Hindlimb muscle (tissue), 1 donor: ENCODE measurements at regions not wholly inside any gene's neighbourhood (a gene's known extent, or its start where the extent isn't known, plus 50 kb on each side); places are given as distances from the start of the nearest gene placed in this dataset.
A peak's percentile ranks its signal among the peaks of the same experiment; 100 is the strongest.
"Not testable (repeated sequence)": the region's sequence is repeated elsewhere in the genome, so short reads cannot be mapped to it uniquely, and the experiment has no call there.

Experiments used
- DNase-seq: peaks from one replicate; pipeline ENCODE4 v3.0.0-alpha.2; 2013

DNA sequence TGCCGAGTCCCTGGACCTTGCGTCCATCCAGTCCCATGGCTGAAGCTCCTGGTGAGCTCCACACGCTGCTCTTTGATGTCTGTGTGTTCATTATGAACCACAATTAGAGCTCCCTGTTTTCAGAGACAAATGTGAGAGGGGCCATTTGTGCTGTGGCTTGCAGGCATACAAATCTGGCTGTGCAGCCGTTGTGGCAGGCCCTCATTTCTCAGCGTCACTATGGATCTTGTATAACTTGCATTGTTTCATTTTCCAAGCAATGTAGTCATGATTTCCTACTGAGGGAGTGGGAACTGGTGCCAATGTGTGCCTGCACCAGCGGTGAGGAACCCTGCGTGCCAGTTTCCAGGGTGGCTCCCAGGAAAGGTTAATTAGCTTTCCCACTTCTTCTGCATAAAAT lies 542.6 kb downstream of the TMEM114 start:
- DNase-seq = no peak

DNA sequence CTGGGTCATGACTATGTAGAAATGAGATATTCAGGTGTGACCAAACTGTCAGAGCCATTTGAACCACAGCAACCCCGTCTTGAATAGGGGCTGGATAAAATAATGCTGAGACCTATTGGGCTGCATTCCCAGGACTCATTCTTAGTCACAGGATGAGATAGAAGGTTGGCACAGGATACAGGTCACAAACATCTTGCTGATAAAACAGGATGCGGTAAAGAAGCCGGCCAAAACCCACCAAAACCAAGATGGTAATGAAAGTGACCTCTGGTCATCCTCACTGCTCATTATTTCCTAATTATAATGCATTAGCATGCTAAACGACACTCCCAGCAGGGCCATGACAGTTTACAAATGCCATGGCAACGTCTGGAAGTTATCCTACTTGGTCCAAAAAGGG lies 545.5 kb downstream of the TMEM114 start:
- no peak for DNase-seq

DNA sequence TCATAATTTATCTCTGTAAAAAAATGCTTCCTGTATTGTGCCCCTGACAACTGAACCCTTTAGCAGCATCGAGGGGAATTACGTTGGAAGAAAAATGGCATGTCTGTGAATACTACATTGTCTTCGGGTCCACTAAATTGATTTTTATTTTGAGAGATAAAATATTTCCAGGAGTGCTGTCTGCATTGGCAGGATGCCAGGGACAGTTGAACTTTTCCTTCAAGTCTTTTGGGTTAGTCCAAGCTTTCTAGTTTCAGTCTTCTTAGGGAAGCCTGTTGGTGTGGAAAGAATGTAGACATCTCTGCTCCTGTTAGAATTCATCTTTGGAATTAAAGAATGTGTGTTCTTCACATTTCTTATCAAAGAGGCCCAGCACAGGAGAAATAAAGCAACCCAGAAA lies 557.9 kb downstream of the TMEM114 start:
- DNase-seq = no peak

DNA sequence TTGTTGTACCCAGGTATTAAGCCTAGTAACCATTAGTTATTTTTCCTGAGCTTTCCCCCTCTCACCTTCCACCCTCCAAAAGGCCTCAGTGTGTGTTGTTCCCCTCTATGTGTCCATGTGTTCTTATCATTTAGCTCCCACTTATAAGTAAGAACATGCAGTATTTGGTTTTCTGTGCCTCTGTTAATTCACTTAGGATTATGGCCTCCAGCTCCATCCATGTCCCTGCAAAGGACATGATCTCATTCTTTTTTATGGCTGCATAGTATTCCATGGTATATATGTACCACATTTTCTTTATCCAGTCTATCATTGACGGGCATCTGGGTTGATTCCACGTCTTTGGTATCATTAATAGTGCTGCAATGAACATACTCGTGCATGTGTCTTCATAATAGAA lies 560.3 kb downstream of the TMEM114 start:
- not testable (repeated sequence) for DNase-seq

DNA sequence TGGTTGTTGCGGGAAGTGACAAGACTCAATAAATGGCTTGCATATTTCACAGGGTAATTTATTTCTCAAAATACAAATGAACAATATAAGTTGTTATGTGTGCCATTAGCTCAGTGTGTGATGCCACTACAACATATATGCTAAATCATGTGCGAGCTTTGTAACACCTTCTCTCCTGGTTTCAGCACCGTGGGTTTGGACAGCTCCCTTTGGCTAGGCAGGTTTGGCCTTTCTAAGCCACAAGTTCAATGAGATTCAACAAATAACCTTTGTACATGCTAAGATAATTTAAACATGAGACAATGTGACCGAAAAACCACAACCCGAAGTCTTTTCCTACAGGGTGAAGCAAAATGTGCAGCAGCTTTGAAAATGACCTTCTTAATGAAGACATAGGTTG lies 563.9 kb downstream of the TMEM114 start:
- DNase-seq = peak; percentile 22

DNA sequence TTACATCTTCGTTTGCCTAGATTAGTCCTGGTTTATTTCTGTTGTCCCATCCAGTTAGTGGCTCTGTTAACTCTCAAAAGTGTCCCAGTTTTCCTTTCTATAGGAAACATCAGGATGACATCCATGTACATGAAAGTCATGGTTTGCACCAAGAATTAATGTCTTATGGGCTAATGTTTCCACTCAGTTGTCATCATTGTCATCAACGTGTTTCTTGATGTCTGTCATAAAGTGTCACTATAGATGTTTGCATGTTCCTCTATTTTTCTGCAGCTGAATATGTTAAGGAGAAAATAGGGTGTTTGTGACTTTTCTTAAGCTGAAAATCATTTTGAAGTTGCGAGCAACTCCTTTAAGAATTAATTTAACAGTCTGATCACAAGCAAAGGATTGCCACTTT lies 567.0 kb downstream of the TMEM114 start:
- no peak for DNase-seq

DNA sequence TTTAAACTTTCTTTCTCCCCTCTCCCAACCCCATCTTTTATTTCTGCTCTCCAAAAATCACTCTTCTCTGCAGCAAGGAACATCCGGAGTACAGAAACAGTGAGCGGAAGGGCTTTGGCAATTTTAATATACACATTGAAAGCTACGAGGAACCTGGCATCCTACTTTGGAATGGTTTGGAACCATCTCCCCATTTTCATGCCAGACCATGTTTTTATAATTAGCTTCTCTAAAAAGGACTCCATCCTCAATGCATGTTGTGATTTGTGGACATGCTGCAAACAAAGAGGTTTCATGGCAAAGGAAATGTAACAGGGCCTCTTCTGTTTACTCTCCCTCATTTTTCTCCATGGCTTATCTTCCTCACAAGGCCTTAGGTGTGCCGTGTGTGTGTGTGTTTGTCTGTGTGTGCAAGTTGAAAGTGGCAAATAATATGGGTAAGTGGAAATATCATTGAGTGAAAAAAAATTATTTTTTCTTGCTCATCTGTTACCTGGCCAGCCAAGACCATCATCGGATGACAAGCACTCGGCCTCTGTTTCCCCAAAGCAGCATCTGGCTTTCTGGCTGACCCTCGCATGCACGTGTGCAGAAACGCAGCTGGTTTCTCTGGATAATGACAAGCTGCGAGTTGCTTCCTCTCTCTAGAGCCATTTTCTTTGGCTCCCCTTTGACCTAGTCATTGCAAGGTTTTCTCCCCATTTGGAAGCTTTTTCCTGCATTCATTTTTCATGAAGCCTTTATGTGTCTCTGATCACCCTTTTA lies 585.0 kb downstream of the TMEM114 start:
- DNase-seq = peak; percentile 56

DNA sequence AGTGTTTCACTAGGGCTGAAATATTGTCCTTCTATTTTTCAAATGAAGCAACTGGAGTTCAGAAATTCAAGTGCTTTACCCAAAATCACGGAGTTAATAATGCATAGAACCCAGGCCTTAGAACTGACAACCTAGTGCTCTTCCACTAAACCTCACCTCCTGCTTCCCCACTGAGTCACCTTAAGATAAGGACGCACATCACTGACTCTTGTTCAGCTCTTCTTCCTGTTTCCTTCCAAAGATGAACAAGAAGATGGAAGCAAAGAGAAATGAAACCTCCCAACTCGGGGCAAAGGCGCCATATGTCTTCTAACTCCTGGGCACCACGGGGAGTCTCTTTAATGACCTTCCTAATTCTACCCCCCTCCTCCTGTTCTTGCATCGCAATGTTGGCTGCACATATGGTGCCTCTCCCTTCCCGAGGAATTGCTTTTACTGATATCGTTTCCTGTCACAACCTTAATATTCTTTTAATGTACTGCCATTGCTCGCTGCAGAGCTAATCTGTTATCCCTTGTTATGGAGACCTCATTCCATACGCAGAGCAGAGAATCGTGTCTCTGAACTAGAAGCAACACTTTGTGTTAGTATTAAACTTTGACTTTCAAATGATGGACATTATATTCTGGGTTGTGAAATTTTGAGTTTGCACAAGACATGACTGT lies 591.4 kb downstream of the TMEM114 start:
- DNase-seq = no peak

DNA sequence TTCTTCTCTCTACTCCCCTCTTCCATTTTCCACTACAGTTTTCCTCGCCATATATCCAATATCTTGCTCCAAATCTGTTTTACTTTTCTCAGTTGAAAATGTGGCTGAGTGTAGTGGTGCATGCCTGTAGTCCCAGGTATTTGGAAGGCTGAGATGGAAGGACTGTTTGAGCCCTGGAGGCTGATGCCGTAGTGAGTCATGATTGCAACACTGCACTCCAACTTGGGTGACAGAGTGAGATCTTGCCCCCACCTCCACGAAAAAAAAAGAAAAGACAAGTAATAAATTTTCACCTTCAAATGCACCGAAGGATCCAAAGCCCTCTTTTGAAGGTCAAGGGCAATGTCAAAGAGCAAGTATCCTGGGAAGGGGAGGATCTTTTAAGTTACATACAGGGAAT lies 592.3 kb downstream of the TMEM114 start:
- DNase-seq = no peak

DNA sequence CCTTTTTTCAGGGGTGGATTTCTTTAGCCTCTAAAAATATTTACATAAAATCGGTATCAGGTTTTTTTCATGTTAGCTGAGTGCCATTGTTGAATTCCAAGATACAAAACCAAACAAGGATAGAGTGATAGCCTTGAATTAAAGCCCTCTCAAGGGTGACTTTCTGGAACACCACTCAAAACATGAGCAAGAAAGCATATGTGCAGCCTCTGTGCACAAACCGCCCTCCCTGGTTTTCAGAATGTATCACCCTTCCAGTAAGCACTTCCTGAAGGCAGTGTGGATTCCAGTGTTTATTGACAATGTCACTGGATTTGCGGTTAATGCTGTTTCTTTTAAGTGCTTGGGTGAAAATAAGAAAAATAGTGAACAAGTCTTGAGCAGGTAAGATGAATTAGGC lies 597.7 kb downstream of the TMEM114 start:
- no peak for DNase-seq

DNA sequence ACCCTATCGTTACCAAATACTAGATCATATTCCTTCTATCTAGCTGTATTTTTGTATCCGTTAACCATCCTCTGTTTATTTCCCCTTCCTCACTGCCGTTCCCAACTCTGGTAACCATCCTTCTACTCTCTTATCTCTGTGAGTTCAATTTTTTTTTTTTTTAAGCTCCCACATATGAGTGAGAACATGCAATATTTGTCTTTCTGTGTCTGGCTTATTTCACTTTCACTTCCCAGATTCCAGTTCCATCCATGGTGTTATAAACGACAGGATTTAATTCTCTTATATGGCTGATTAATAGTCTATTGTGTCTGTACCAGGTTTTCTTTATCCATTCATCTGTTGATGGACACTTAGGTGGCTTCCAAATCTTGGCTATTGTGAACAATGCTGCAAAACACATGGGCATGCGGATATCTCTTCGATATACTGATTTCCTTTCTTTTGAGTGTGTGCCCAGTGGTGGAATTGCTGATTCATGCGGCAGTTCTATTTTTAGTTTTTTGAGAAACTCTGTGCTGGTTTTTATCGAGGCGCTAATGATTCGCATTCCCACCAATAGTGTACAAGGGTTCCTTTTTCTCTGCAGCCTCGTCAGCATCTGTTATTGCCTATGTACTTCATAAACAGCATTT lies 599.6 kb downstream of the TMEM114 start:
- no peak for DNase-seq

DNA sequence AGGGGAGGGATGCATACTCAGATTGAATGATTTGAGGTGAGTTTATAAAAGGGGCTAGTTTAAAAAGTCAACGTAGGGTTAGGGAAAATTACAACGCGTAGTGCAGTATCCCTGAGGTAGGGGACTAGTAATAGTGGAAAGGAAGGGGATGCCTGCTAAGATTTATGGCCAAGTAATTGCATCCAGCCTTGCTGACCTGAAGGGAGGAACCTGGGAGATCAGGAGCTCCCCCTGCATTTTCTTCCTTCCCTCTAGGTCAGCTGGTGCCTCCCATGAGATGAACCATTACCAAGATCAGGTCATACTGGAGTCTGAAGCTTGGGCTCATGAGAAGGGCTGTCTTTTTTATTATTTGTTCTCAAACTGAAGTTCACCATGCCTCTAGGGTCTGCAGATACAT lies 606.6 kb downstream of the TMEM114 start:
- DNase-seq = no peak

DNA sequence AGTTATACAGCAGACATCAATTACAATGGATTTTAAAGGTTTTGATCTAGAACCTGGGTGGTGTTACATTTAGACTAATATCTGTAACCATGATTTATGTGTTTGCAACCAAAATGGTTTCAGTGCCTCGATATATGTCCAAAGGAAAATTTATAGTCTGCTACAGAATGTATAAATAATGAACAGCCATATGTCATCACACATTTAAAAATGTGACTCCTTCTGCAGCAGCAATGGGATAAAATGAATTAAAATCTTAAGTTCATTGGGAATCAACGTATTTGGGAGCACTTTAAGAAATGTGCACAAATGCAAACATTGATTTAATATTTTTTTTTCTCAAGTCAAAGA lies 610.2 kb downstream of the TMEM114 start:
- no peak for DNase-seq

DNA sequence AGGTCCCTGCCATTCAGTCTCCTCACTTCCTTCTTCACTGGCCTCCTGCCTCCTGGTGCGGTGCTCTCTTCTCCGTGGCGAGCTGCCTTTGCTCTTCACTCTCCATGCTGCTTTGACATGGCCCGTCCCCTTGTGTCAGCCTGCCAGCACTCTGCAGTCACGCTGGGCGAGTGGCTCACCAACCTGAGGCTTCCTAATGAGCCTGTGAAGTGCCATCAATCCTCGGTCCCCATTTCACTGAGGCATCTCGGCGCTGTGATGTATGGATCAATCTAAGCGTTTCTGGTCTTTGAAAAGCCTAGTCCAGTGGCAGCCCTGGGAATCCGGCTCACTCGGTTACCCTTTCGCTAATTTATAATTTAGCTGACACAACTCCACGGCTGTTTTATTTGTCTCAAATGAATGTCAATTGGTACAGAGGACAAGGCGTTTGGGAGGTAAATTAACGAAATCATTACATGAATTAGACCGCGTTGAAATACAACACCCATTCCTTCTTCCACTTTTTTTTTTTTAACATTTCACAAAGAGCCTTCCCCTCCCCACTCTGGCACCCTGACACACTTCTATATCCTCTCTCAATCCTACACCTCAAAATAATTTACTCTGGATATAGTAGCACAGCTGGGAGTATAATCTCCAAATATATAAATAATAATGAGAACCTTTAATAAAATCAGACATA lies 610.7 kb downstream of the TMEM114 start:
- DNase-seq = no peak

DNA sequence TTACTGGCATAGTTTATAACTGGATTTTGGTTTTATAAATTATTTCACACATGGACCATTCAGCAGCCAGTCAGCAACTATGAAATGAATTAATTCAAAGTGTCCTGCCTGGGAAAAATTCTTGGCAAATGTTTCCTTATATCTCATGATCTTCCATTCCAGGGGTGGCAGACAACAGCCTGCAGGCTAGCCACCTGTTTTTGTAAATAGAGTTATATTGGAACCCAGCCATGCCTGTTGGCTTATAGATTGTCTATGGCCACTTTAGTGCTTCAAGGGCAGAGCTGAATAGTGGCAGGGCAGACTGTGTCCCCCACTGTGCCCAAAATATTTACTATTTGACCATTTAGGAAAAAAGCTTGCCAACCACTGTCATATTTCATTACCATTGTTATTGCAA lies 613.7 kb downstream of the TMEM114 start:
- no peak for DNase-seq

DNA sequence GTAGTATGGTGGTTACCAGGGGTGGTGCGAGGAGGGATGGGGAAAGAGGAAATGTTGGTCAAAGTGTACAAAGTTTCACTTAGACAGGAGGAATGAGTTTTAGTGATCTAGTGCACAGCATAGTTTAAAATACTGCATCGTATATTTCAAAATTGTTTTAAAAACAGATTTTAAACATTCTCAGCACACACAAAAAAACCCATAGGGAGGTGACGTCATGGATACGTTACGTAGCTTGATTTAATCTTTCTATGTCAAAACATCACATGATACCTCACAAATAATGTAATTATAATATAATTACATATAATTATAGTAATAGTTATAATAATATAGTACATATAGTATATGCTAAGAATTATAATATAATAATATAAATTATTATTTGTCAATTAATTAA lies 614.2 kb downstream of the TMEM114 start:
- no peak for DNase-seq

DNA sequence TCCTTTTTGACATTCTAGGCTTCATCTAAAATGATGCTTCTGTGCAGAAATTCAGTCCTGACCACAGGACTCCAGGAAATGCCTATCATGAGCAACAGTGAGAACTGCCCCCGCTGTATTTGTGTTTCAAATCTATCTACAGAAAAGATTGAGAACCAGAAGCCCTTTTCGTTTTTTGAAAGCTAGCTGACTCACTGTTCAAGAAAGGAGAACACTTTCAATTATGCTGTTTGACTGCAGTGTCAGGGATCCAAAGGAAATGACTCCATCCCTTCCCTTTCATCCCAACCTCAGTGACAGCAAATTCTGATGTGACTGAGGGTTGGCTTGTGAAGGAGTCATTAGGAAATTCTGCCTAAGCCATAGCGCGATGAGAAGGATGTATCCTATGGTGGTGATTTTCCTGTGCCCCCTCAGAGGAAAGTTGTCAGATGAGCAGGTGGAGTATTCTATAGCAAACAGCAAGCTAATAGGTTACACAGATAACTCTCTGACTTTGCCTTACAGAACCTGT lies 622.3 kb downstream of the TMEM114 start:
- no peak for DNase-seq

DNA sequence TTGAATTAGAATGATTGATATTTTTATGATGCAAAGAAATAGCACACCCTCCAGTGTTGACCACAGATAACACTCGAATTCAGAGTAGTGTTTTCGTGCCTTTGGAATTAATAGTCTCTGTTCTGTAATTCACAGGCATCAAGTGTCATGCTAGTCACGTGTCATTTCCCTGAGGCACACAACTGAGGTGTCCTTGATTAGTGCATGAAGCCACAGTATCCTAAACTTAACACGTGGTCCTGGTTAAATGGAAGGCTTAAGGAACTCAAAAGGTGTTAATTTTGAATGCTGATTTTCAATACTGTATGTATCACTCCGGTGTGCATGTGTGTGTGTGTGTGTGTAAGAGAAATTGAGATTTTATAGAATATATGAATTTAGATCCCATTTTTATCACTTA lies 625.6 kb downstream of the TMEM114 start:
- no peak for DNase-seq

DNA sequence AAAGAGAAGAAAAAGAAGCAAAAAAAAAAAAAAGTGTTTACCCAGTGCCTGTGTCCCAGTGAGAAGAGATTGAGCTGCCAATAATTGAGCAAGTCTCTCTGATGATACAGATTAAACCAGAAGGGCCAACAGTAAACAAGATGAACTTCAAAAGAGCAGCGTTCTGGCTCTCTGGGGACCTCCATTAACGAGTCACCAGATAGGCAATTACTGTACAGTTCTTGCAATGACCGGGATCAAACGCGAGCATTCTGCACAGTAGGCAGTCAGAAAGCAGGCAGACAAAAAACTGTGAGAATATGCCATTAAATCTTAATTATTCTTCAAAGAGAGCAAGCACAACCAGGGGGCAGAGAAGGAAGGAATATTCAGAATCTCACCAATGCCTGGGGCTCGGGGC lies 626.1 kb downstream of the TMEM114 start:
- no peak for DNase-seq

DNA sequence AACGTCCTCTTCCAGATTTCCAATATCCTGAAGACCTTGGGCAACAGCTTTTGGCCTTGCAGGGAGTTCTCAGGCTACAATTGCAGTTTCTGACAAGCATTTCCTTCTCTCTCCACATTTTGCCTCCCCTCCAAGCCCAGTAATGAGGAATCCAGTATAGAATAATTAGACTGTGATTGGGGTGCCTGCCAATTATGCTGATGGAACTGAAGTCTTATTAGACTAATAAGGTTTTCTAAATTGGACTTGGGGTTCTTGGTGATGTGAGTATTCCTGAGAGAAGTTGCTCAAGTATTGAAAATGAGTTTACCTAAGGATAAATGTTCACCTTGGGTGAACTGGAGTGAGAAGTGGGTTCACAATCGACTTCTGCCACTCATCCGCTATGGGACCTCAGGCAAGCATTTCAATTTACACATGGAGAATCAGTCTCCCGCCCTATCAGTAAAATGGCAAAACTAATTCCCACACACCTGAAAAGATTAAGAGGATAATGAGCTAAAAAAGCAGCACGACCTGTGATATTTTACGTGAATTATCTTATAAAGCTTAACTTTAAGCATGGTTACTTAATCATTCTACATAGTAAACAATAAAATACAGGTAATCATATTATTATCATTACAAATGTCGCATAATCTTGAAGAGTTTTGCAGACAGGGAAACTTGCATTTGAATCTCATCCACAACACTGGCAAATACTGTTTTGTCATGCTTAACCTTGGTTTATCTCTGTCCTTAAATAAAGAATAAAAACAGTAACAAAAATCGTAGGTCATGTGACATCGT lies 628.0 kb downstream of the TMEM114 start:
- no peak for DNase-seq

DNA sequence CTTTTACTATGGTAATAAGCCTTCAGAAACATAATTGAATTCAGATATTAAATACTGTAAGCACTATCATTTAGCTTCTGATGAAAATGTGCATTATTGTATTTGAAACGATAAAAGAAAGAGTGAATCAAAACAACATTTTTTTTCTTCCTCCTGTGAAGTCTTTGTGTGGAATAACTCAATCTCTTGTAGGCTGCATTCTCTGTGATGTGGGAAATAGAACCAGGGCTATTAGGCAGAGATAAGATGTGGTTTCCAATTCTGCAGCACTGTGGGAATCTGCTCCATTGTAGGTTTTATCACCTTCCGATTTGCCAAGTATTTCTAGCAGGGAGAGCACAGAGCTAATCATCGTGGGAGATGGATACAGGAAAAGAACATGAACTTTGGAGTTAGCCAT lies 624.5 kb downstream of the RBFOX1 start:
- DNase-seq = no peak

DNA sequence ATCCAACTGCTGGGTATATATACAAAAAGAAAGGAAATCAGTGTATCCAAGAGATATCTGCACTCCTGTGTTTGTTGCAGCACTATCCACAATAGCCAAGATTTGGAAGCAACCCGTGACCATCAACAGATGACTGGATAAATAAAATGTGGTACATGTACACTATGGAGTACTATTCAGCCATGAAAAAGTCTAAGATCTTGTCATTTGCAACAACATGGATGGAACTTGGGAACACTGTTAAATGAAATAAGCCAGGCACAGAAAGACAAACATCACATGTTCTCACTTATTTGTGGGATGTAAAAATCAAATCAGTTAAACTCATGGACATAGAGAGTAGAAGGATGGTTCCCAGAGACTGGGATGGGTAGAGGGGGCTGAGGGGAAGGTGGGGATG lies 620.7 kb downstream of the RBFOX1 start:
- DNase-seq = no peak

DNA sequence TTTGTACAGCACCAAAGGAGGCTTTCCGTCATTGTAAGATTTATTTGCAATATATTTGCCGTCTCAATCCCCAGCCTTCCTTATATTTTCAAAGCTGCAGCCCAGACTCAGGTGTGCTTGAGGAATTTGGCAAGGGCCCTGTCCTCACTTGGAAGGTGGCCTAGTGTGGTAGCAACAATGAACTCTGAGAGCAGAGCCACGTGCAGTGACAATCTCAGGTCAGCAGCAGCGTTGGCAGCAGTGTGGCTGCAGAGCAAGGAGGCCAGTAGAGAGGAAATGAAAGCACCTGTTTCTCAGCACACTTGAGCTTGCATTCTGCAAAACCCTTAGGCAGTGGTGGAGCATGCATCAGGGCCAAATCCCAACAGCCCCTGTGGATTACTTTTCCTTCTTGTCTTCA lies 613.5 kb downstream of the RBFOX1 start:
- no peak for DNase-seq
